ENCODE measurements at regions not wholly inside any gene's neighbourhood (a gene's known extent, or its start where the extent isn't known, plus 50 kb on each side); places are given as distances from the start of the nearest gene placed in this dataset.

DNA sequence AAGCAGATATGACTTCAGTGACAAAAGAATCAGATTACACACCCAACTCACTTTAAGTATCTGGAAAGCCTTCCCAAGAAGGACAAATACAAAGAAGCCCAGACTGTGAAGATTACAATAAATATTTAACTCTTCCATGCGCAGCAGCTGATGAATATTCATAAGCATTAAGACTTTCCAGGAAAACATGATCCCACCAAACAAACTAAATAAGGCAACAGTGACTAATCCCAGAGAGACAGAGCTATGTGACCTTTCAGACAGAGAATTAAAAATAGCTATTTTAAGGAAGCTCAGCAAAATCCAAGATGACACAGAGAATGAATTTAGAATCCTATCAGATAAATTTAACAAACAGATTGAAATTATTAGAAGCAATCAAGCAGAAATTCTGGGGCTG is 108.2 kb upstream of the UBE2E3 start:
- no peak overlapping the region for H3K14ac ChIP-seq (replicated peaks; ENCODE audit: low read depth, low read length)
- DNase-seq (peak; percentile 53), ATAC-seq (ENCODE audit: low read depth) (peak; percentile 42; the same call in 1 of the 2 replicates)
- no peaks in the 10 kb centered on the region for H3K27me3 ChIP-seq (ENCODE audit: control insufficient read depth, insufficient read depth, low read length)
- H3K36me3 ChIP-seq (ENCODE audit: control insufficient read depth, insufficient read depth, low read length) = no peaks in the 10 kb centered on the region
- ChIA-PET POLR2A (ENCODE audit: unreplicated experiment) (no interaction called here), CTCF (interaction anchor here (0.6 to 1.1 kb wide), 3 partner anchors 9 to 221 kb away, joined by 3 read pairs; no protein-coding TSS in a partner anchor)
- no CpG with 5 or more reads among the region's 1 CpG for WGBS, 2 experiments (ENCODE audit: extremely low coverage in 2 of 2, insufficient read length in 1 of 2)
- no peak overlapping the region for H3K23ac ChIP-seq (ENCODE audit: low read depth, low read length)
- no peak overlapping the region for H2BK5ac ChIP-seq (ENCODE audit: low read depth, low read length, poor library complexity, severe bottlenecking)
- no TSS peak for BruUV-seq (replicated peaks)
- TF ChIP-seq MAFK (IDR thresholded peaks at IDR 0.05; ENCODE audit: low read depth, low read length) (0 out of 2 replicates have a peak, but pooled peaks have one; percentile 16), NFE2L2 (IDR thresholded peaks at IDR 0.05; ENCODE audit: low read depth, low read length) (no peak)
- no peak overlapping the region for H4K91ac ChIP-seq (ENCODE audit: insufficient read depth, low read depth, low read length)
- no peak overlapping the region for H4K8ac ChIP-seq (ENCODE audit: low read depth in 2 of 2, low read length in 2 of 2)
- H3K4me1 ChIP-seq (ENCODE audit: control insufficient read depth, insufficient read depth, low read length) = peaks cover 2% of the 10 kb centered on the region; the same call in 1 of the 2 replicates
- H3K4ac ChIP-seq (ENCODE audit: low read depth, low read length) = no peak overlapping the region
- H4K5ac ChIP-seq (ENCODE audit: low read depth, low read length) = no peak overlapping the region
- intact Hi-C loops (cut with micrococcal nuclease) = no loop called here
- dilution Hi-C loops (cut with HindIII; ENCODE audit: low sequenced_read_pairs, unreplicated experiment) = no loop called here
- H2BK20ac ChIP-seq (ENCODE audit: low read depth, low read length) = no peak overlapping the region
- no peak overlapping the region for H2AK9ac ChIP-seq (replicated peaks; ENCODE audit: low read depth, low read length, poor library complexity)
- no peaks in the 10 kb centered on the region for H3K79me1 ChIP-seq (ENCODE audit: low read depth in 1 of 2, low read length in 2 of 2)
- no peak overlapping the region for H2BK120ac ChIP-seq (ENCODE audit: low read depth, low read length)
- H2AK5ac ChIP-seq (ENCODE audit: low read depth, low read length) = no peak overlapping the region
- H3K4me3 ChIP-seq (ENCODE audit: insufficient read depth, low read depth, low read length) = no peak overlapping the region
- no peak overlapping the region for H3K9ac ChIP-seq (ENCODE audit: low read depth, low read length)
- H4K20me1 ChIP-seq (ENCODE audit: insufficient read depth, low read length) = no peaks in the 10 kb centered on the region
- no peak overlapping the region for H2AFZ ChIP-seq (replicated peaks; ENCODE audit: low read length, poor library complexity)
- H2BK15ac ChIP-seq (ENCODE audit: low read depth, low read length) = no peak overlapping the region
- H3K4me2 ChIP-seq (ENCODE audit: low read depth, low read length) = no peak overlapping the region; the same call in 1 of the 2 replicates
- no peak overlapping the region for H3K56ac ChIP-seq (ENCODE audit: extremely low read depth, insufficient read depth, low read length)
- no peaks in the 10 kb centered on the region for H3K9me1 ChIP-seq (ENCODE audit: insufficient read depth, low read length)
- in situ Hi-C loops (cut with MboI; ENCODE audit: low sequenced_read_pairs) = no loop called here
- H3K18ac ChIP-seq (ENCODE audit: low read depth, low read length) = no peak overlapping the region
- no peak overlapping the region for H3K27ac ChIP-seq (ENCODE audit: insufficient read depth, low read length)
- H3K9me3 ChIP-seq (ENCODE audit: control insufficient read depth, insufficient read depth, low read length) = no peaks in the 10 kb centered on the region
